Cortex of kidney (tissue), 1 donor: ENCODE measurements at regions not wholly inside any gene's neighbourhood (a gene's known extent, or its start where the extent isn't known, plus 50 kb on each side); places are given as distances from the start of the nearest gene placed in this dataset.

Experiments used
- DNase-seq: peaks from one replicate; lab custom pipeline; 2025; lab: John Stamatoyannopoulos, UW

DNA sequence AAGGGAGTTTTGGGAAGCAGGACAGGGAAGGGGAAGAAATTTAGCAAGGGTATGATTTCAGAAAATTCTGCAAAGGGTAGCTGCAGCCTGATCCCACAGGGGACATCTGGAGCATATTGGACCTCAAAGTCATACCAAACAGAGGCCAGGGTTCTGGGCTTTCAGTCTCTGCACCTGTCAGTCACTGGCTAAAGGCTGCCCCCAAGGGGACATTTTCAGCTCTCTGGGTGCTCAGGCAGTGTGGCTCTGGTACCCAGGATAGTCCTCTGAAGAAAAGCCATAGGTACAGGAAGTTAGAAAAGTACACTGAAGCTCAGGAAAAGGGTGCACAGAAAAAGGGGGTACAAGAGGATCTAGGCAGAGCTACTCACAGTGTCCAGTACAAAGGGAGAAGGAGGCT, 149.2 kb downstream of the INSIG2 start:
- DNase-seq: no peak

GRCh38 chr2:118232796-118233195, 144.5 kb downstream of the INSIG2 start:
- DNase-seq: no peak

DNA sequence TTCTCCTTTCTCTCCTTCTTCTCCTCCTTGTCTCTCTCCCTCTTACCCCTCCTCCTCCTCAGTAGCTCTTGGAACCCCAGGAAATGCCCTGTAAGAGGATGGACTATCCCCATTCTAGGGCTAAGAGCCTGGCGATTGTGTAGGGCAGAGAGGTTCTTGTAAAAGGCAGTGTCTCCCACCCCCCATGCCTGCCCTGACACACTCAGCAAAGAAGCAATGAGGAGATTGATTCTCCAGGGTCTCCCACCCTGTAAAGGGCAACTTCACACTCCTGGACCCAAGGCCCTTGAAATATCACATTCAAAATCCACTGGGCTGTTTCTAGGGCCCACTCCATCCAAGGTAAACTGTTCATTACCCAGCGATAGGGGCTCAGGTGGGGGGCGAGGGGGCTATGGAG, 144.1 kb downstream of the INSIG2 start:
- no peak for DNase-seq

DNA sequence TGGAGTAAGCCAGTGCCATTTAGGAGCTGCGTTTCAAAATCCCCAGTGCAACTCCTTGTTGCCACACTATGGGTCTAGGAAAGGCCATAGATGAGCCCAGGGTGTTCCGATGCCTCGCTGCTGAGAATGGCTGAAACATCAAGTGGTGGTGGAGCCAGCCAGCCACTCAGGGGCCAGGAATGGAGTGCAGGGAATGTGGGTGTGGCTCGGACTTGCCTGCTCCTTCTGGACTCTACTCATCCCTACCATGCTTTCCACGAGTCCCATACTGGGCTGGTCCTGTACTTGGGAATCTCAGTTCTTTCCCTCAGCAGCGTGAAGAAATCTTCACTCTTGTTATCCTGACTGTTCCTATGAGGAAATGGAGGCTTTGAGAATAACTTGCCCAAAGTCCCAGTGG, 143.5 kb downstream of the INSIG2 start:
- DNase-seq: no peak

- no peak for DNase-seq
Measured at GRCh38 chr2:118227698-118228508, 139.6 kb downstream of the INSIG2 start.

DNA sequence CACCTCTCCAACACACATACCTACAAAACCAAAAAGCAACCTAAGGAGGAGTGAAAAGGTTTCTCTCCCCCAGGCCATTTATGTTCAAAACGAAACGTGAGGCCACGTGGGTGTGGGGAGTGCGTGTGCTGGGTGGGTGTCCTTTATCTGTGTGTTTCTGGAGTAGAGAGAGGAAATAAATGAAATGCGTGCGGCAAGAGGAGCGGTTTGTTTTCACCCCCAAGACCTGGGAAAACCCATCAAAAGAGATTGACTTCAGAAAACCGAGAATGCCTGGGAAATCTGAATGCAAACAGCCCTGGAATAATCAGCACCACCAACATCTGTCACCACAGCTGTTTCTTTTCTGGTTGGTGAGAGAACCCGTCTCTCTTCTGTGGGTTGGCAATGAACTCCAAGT, 137.4 kb downstream of the INSIG2 start:
- DNase-seq: no peak

GRCh38 chr2:118224895-118225311, 136.6 kb downstream of the INSIG2 start:
- no peak for DNase-seq

DNA sequence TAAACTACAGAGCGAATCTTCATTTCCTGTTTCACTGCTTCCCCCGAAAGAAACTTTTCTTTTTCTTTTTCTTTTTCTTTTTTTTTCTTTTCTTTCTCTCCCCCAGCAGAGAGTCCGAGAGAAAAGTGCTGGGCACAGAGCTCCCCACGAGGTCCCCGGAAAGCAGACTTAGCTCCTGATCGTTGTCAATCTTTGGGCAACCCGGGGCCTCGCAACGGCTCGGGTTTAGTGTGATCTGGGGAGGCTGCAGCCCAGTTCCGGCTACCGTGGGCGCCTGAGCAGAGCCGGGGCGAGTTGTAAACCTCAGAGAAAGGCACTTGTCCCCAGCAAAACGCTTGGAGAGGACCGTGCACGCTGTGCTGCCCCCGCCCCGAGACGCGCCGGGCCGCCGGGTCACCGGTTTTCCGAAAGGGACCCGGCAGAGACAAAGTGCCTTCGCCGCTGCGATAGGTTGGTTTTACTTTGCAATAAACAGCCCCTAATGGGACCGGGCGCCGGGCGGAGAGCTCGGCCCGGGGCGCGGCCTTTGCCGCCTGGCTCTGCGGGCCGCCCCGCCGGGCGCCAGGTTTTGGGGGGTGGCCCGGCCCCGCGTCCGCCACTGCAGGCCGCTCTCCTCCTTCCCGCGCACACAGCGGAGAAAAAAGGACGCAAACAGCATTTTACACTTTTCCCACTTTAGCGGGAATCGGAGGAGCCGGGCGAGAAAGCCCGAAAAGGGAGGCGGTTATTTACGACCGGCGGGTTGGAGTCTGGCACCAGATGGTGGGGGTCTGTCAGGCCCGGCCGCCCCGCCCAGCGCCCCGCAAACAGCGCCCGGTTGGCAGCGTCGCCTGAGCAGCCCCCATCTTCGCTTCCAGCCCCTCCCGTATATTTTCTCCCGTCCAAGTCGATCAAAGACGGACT, 136.0 kb downstream of the INSIG2 start:
- no peak for DNase-seq

GRCh38 chr2:118223511-118223991, 135.3 kb downstream of the INSIG2 start:
- DNase-seq: no peak

GRCh38 chr2:118222672-118223421, 134.6 kb downstream of the INSIG2 start:
- DNase-seq: no peak

DNA sequence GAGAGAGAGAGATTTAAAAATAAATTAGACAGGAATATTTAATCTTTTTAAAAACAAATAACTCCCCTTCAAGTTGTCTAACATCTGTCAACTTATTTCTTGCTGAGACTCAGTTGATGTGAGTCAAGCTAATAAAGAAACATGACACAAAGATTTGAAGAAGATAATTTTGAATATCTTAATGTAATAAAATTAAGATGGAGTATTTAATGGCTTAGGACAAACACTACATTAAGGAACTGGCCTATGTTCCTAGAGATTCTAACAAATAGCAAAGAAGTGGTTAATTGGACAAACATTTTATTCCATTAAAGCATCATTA, 134.0 kb downstream of the INSIG2 start:
- no peak for DNase-seq

- no peak for DNase-seq
Measured at GRCh38 chr2:118221536-118222272, 133.4 kb downstream of the INSIG2 start.

GRCh38 chr2:118219611-118220010, 131.3 kb downstream of the INSIG2 start:
- DNase-seq: no peak

DNA sequence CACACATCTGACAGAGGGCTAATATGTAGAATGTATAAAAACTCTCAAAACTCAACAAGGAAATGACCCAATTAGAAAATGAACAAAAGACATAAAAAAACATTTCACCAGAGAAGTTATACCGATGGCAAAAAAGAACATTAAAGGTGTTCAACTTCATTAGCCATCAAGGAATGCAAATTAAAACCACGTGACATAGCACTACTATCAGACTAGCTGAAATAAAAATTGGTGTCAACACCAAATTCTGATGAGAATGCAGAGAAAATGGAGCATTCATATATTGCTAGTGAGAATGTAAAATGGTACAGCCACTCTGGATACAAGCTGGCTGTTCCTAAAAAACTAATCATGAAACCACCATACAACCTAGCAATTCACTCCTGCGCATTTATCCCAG, 128.0 kb downstream of the INSIG2 start:
- DNase-seq: no peak

- no peak for DNase-seq
Measured at GRCh38 chr2:118209727-118210126, 121.5 kb downstream of the INSIG2 start.

DNA sequence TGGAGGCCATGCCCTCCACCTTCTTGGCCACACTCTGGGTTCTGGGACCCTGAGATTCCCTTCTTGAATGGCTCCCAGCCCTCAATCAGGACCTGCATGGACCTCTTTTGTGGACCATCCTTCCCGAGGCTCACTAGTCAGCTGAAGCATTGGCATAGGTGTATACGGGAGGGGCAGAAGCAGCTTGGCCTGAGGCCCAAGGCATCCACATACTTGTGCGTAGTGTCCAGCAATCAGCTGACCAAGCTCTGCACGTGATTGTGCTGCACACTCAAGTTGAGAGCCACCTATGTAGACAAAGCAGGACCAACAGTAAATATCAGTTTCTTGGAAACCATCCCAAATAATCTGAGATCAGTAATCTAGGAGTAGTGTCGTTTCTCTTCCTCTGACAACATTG, 119.6 kb downstream of the INSIG2 start:
- DNase-seq: no peak

- DNase-seq: no peak
Measured at GRCh38 chr2:118202707-118203303, 114.5 kb downstream of the INSIG2 start.

GRCh38 chr2:118198268-118198667, 110.0 kb downstream of the INSIG2 start:
- DNase-seq: no peak

DNA sequence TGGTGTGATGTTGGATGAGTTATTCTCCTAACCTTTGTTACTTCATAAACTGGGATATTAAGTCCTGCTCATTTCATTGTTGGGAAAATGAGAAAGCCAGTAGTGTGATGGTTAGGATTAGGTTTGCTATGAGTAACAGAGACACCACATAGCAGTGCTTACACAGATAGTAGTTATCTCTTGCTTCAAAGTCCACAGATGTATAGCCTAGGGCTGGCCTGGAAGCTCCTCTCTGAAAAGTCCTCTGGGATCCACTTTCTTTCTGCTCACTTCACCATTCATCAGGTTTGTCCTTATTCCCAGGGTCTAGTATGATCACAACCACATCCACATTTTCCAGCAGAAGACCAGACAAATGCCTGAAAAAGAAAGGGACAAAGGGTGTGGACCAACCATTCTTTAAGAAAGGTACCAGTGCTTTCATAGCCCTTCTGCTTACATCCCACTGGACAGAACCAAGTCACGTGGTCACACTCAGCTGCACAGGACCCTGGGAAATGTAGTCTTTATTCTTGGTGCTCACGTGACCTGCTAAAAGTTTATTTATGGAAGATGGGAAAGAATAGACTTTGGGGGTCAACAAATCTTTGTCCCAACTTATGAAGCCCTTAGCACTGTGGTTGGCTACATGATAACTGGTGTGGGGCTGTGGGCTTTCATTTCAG, 108.9 kb downstream of the INSIG2 start:
- DNase-seq: no peak

GRCh38 chr2:118190474-118190873, 102.2 kb downstream of the INSIG2 start:
- DNase-seq: no peak

DNA sequence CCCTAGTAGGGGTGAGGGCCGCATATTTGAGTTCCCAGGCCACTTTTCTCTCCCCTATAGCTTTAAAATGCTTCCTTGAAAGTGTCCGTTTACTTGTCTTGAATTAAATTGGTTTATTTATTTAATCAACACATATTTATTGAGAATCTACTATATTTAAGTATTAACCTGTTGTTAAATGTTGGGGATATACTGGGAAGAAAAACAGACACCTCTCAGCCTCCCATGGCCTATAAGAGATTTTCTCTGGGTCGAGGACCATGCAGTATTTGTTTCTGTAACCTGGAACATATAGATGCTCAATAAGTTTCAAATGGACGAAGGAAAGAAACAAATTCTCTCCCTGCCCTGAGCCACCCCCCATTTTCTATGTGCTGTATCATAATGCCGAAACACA, 98.6 kb downstream of the INSIG2 start:
- no peak for DNase-seq
